HG03280 (cell line): ENCODE measurements at regions not wholly inside any gene's neighbourhood (a gene's known extent, or its start where the extent isn't known, plus 50 kb on each side); places are given as distances from the start of the nearest gene placed in this dataset.
"Not testable (repeated sequence)": the region's sequence is repeated elsewhere in the genome, so short reads cannot be mapped to it uniquely, and the experiment has no call there.

Experiments
- ATAC-seq: cut with Tn5 transposase; IDR thresholded peaks from one replicate; pipeline ENCODE4 v1.9.1; 2021; ENCODE audit warnings: mild to moderate bottlenecking, moderate library complexity; ENCODE audit not compliant: unreplicated experiment

- ATAC-seq = no peak
Observed at GRCh38 chr12:67486671-67487070, 161.9 kb upstream of the DYRK2 start.

GRCh38 chr12:67488349-67488748 lies 160.2 kb upstream of the DYRK2 start:
- not testable (repeated sequence) for ATAC-seq

GRCh38 chr12:67489007-67489406 lies 159.5 kb upstream of the DYRK2 start:
- no peak for ATAC-seq

- ATAC-seq = no peak
Observed at GRCh38 chr12:67496581-67496980, 152.0 kb upstream of the DYRK2 start.

GRCh38 chr12:67498991-67499390 lies 149.6 kb upstream of the DYRK2 start:
- no peak for ATAC-seq

GRCh38 chr12:67501362-67501761 lies 147.2 kb upstream of the DYRK2 start:
- no peak for ATAC-seq

GRCh38 chr12:67504026-67504425 lies 144.5 kb upstream of the DYRK2 start:
- no peak for ATAC-seq

- ATAC-seq = no peak
Observed at GRCh38 chr12:67506739-67507138, 141.8 kb upstream of the DYRK2 start.

- no peak for ATAC-seq
Observed at GRCh38 chr12:67508830-67509229, 139.7 kb upstream of the DYRK2 start.

GRCh38 chr12:67509666-67510386 lies 138.7 kb upstream of the DYRK2 start:
- no peak for ATAC-seq

- no peak for ATAC-seq
Observed at GRCh38 chr12:67512061-67512460, 136.5 kb upstream of the DYRK2 start.

GRCh38 chr12:67514502-67514901 lies 134.0 kb upstream of the DYRK2 start:
- ATAC-seq = no peak

GRCh38 chr12:67515679-67516340 lies 132.7 kb upstream of the DYRK2 start:
- ATAC-seq = peak; percentile 80

- no peak for ATAC-seq
Observed at GRCh38 chr12:67517181-67517887, 131.2 kb upstream of the DYRK2 start.

- ATAC-seq = no peak
Observed at GRCh38 chr12:67519484-67520433, 128.8 kb upstream of the DYRK2 start.

GRCh38 chr12:67520606-67521005 lies 127.9 kb upstream of the DYRK2 start:
- no peak for ATAC-seq

- no peak for ATAC-seq
Observed at GRCh38 chr12:67522222-67522621, 126.3 kb upstream of the DYRK2 start.

GRCh38 chr12:67523538-67523937 lies 125.0 kb upstream of the DYRK2 start:
- ATAC-seq = no peak

GRCh38 chr12:67524861-67525616 lies 123.5 kb upstream of the DYRK2 start:
- ATAC-seq = no peak

GRCh38 chr12:67525617-67525884 lies 123.0 kb upstream of the DYRK2 start:
- ATAC-seq = no peak
